ENCODE measurements at regions not wholly inside any gene's neighbourhood (a gene's known extent, or its start where the extent isn't known, plus 50 kb on each side); places are given as distances from the start of the nearest gene placed in this dataset.

- TF ChIP-seq, protein P1, sequence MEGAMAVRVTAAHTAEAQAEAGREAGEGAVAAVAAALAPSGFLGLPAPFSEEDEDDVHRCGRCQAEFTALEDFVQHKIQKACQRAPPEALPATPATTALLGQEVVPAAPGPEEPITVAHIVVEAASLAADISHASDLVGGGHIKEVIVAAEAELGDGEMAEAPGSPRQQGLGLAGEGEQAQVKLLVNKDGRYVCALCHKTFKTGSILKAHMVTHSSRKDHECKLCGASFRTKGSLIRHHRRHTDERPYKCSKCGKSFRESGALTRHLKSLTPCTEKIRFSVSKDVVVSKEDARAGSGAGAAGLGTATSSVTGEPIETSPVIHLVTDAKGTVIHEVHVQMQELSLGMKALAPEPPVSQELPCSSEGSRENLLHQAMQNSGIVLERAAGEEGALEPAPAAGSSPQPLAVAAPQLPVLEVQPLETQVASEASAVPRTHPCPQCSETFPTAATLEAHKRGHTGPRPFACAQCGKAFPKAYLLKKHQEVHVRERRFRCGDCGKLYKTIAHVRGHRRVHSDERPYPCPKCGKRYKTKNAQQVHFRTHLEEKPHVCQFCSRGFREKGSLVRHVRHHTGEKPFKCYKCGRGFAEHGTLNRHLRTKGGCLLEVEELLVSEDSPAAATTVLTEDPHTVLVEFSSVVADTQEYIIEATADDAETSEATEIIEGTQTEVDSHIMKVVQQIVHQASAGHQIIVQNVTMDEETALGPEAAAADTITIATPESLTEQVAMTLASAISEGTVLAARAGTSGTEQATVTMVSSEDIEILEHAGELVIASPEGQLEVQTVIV (IDR thresholded peaks at IDR 0.05; ENCODE audit: borderline replicate concordance, partially characterized antibody), result no peak
- TF ChIP-seq CTCF (IDR thresholded peaks at IDR 0.05 in 2 of 3, conservative IDR thresholded peaks at IDR 0.05 in 1 of 3; ENCODE audit: control insufficient read depth in 2 of 3, extremely low read depth in 1 of 3, insufficient read depth in 1 of 3, low read depth in 3 of 3, low read length in 3 of 3) (no peak), ESRRA (IDR thresholded peaks at IDR 0.05; ENCODE audit: low read length) (no peak), POLR2AphosphoS5 (IDR thresholded peaks at IDR 0.05; ENCODE audit: low read length) (no peak), EGR1 (IDR thresholded peaks at IDR 0.05; ENCODE audit: borderline replicate concordance in 1 of 2, low read depth in 2 of 2, low read length in 2 of 2) (no peak)
Observed at GRCh38 chr10:10956681-10957542, 60.8 kb upstream of the CELF2 start.
